T-helper 2 cell (primary cell): ENCODE measurements at regions not wholly inside any gene's neighbourhood (a gene's known extent, or its start where the extent isn't known, plus 50 kb on each side); places are given as distances from the start of the nearest gene placed in this dataset.

ENCODE experiments used
- DNase-seq, 5 experiments: peaks; one replicate each; pipeline versions ENCODE4 v3.0.0 to v3.0.0-alpha.2; 2012 to 2022

DNA sequence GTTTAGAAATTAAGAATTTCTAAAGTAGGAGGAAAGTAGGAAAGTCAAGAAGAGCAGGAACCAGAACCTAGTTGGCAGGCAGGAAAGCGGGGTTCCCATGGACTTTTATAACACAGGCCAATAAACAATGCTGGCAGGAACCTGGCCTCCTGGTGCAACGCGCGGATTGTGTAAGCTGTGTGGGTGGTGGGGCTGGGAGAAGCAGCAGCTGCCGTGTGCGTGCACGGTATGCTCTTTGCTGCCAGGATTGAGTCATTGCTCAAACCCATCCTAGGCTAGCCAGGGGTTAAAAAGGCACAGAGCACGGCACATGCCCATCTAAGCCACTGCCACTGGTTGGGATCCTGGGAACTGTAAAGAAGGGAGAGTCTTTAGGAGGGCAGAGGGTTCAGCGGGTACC, 209.9 kb upstream of the RGMA start:
- DNase-seq: no peak

DNA sequence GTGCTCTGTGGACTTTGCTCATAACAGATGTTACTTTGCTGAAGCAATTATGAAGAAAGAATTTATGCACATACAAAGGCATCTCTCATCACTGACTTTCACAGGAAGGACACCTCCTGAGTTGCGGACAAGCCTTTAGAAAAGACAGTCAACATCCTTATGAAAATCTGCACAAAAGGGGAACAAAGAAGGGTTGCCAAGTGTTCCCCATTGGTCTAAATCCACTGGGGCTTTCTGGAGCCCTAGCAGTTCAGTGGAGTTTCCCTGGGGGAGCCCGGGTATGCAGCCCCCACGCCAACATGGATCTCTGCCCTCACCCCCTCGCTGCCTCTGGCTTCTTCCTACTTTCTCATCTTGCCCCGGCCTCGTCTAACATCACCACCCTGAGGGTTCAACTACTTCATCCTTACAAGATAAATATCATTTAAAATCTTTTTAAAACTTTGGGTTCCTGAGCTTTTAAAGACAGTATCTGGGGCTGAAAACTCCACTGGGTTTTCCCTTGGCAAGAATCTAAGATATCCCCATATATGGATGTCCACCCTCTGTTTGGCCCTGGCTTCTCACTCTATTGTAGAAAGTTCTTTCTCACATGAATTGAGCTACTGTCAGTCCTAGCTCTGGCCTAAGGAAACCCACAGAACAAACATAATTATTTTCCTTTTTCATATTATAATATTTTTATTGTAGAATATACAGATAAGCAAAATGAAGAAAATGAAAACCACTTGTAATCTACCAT, 207.9 kb upstream of the RGMA start:
- DNase-seq: no peak

DNA sequence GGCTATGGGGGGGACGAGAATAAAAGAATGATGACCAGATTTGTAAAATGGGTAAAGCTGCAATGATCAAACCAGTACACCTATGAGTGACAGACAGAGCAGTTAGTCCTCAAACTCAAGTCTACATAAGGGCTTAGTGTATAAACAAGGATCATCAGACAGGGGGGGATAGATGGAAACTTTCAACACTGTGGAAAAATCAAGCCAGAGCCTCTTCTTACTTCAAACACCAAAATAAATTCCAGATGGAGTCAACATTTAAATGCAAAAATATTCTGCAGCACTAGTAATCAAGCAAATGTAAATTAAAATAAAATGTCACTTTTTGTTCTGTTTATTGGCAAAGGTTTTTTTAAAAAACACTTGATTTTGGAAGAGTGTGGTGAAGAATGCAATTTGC, 205.9 kb upstream of the RGMA start:
- no peak for DNase-seq

DNA sequence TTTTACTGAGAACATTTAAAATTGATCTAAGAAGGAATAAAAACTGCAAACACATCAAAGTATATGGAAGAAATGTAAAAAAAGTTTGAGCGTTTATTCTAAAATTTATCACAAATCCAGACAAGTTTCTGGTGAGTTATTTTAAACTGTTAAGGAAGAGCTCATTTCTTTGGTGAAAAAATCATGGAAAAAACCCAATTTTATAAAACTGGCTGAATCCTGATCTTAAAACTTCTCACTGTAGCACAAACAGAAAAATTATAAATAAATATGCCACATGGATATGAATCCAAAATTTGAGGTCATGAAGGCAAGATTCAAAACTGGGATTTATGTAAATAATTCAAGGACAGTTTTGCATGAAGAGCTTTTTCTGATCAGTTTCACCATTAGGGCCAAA, 205.1 kb upstream of the RGMA start:
- no peak for DNase-seq

DNA sequence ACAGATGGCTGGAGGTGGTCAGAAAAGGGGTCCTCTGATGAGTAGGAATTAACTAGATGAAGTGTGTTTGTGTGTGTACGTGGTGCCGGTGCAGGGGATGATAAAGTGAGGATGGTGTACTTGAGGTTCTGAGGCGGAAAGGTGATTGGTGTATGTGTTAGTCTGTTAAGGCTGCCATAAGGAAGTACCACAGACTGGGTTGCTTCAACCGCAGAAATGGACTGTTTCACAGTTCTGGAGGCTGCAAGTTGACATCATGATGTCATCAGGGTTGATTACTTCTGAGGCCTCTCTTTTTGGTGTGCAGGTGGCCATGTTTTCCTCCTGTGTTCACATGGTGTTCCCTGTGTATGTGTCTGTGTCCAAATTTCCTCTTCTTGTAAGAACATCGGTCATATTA, 202.4 kb upstream of the RGMA start:
- no peak for DNase-seq

DNA sequence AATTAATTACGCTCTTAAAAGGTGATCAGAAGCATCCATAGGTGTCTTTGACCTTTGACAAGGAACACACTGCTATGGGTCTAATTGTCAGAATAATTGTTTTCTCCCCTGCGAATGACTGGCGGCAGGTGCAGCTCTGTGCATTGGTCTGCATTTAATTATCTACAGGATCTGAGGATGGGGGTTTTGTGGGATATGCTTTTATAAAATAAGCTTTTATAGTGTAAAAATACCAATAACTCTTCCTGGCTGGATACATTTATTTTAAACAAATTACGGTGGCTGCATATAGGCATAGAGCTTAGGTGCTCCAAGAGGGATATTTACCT, 201.6 kb upstream of the RGMA start:
- DNase-seq: no peak

- peak in 1 of 5 experiments; percentile 18 for DNase-seq
These were observed 201.1 kb upstream of the RGMA start for GRCh38 chr15:93289941-93290617.

GRCh38 chr15:93288728-93289294, 199.8 kb upstream of the RGMA start:
- no peak for DNase-seq

DNA sequence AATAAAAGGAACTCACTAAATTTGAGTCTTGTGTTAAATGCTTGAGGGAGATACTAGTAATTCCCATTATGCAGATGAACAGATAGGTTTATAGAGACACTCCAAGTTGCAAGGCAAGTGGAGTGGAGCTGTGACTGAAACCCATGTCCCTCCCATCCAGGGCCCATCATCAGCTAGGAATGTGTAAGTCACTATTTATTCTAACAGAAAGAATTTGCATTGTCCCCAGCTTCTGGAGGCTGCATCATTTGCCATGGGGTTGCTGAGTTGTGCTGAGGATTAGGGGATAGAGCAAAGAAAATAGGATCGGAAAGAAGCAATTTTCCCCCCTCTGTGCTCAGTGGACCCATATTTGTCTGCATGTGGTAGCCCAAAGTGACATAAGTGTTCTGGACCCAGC, 197.4 kb upstream of the RGMA start:
- DNase-seq: no peak

DNA sequence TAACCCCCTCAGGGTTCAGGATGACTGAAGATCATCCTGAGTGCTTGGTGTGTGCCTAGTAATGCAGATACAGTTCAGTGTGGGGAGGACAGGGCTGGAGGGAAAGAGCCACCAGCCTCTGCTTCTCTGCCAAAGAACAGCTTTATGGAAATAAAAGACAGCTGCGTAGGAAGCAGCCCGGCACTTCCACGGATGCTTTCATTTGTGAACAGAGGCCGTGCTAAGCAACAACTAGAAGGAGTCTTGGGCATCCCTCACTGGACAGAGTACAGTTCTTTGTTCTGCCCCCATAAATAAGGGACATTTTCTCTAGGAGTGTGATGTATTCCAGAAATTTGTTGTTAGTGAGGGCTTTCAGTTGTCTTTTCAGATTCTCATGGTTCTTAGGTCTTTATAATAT, 194.8 kb upstream of the RGMA start:
- DNase-seq: no peak

- no peak for DNase-seq
These were observed 193.8 kb upstream of the RGMA start for GRCh38 chr15:93282808-93283207.

GRCh38 chr15:93278783-93279182, 189.8 kb upstream of the RGMA start:
- DNase-seq: no peak

- DNase-seq: no peak
These were observed 189.0 kb upstream of the RGMA start for GRCh38 chr15:93278006-93278405.

DNA sequence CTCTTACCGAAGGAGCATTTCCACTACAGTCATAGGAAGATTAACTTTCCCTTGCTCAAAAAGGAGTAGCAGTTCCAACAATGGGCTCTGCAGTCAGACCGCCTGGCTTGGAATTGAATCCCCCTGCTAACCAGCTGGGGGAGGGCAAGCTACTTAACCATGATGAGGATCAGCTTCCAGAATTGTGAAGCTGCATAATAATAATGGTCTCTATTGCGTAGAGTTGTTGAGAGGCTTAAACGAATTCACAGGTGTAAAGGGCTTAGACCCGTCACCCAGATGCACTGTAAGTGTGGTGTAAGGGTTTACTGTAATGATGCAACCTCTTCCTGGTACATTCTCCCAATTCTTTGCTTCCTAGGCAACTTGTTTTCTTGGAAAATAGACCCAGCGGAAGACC, 185.2 kb upstream of the RGMA start:
- DNase-seq: no peak

- DNase-seq: no peak
These were observed 182.9 kb upstream of the RGMA start for GRCh38 chr15:93271871-93272270.

DNA sequence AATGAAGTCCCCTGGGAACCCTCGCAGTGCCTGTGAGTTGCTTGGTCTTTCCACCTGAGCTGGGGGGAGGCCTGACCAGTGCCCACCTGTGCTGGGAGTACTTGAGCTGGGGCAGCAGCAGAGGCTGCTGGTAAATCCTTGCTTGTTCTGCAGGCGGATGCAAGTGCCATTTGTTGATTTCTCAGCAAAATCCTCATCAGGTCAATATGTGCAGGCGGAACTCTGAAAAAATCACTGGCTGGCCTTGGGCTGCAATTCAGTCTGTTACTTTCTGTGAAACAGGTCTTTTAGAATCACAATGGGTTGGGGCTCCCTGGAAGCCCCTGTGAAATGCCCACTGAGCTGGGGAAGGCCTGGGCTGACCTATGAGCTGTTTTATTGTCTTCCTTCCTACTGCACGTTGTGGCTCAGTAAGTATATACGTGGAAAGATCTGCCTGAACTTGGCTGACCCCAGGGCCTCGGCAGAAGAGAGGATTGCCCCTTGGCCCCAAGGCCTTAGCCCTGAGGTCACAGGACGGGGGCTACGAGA, 182.0 kb upstream of the RGMA start:
- no peak for DNase-seq

- DNase-seq: no peak
These were observed 179.1 kb upstream of the RGMA start for GRCh38 chr15:93268066-93268465.

GRCh38 chr15:93266291-93266690, 177.3 kb upstream of the RGMA start:
- no peak for DNase-seq

GRCh38 chr15:93265111-93265556, 176.1 kb upstream of the RGMA start:
- DNase-seq: no peak

GRCh38 chr15:93261845-93262244, 172.8 kb upstream of the RGMA start:
- DNase-seq: no peak

- DNase-seq: no peak
These were observed 168.9 kb upstream of the RGMA start for GRCh38 chr15:93257920-93258319.

GRCh38 chr15:93253681-93254080, 164.7 kb upstream of the RGMA start:
- DNase-seq: no peak

DNA sequence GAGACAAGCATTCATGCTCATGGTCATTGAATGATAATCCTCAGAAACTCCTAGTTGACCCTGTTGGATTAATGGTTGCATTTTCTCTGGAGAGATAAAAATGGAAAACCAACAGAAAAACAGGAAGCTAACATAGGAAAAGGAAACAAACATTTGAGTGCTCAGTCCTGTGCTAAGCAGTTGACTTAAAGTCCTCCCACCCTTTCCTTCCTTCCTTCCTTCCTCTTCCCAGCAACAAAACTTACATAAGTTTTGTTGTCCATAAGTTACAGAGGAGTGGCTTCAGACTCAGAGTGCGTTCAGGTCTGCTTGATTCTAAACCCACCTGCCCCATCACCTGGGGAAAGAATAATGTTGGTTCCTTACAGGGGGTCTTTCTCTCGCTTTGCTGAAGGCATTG, 163.8 kb upstream of the RGMA start:
- no peak for DNase-seq

DNA sequence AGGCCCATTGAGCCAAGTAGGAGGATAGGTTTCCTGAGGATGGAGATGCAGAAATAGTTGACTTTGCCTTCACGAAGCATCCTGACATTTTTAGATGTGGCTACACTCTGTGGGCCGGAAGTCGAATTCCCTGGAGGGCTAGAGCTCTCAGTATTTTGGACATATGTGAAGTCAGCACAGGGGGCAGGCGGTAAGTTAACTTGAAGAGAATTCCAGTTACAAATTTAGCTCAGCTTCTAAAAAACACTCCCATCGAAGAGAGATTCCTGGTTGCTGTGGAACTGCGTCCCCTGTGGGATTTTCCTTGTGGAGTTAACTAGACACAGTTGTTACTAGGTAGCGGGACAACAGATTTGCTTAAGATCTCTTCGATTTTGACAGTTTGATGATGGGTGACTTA, 161.9 kb upstream of the RGMA start:
- DNase-seq: no peak
